Muscle of leg (tissue), 3 donors: ENCODE measurements at regions not wholly inside any gene's neighbourhood (a gene's known extent, or its start where the extent isn't known, plus 50 kb on each side); places are given as distances from the start of the nearest gene placed in this dataset.

Source experiments
- DNase-seq: peaks from one replicate; pipeline ENCODE4 v3.0.0; 2013
- H3K27ac ChIP-seq: one replicate; pipeline ENCODE4 v1.5.1; 2013; ENCODE audit warnings: mild to moderate bottlenecking, low read length, control low read depth
- H3K27me3 ChIP-seq: one replicate; pipeline ENCODE4 v1.6.1; 2013; ENCODE audit warnings: low read length; ENCODE audit not compliant: control insufficient read depth, insufficient read depth
- H3K36me3 ChIP-seq: one replicate; pipeline ENCODE4 v1.6.1; 2013; ENCODE audit warnings: low read length; ENCODE audit not compliant: control insufficient read depth, insufficient read depth
- H3K4me1 ChIP-seq: one replicate; pipeline ENCODE4 v1.6.1; 2013; ENCODE audit warnings: low read length; ENCODE audit not compliant: control insufficient read depth, insufficient read depth
- H3K4me3 ChIP-seq: one replicate; pipeline ENCODE4 v1.5.1; 2013; ENCODE audit warnings: low read length, control low read depth
- H3K9me3 ChIP-seq: replicated peaks from 2 replicates; pipeline ENCODE4 v1.6.1; 2013; ENCODE audit warnings: low read depth, low read length; ENCODE audit not compliant: control insufficient read depth
- WGBS: methylation state at CpG from one replicate; pipeline ENCODE4 v1.1.5; 2013; ENCODE audit warnings: missing lambda C conversion rate; ENCODE audit not compliant: insufficient coverage; 5-methylcytosine and 5-hydroxymethylcytosine counted together

GRCh38 chr2:111664275-111664850 is 219.6 kb downstream of the ANAPC1 start:
- no peaks in the 10 kb centered on the region for H3K36me3 ChIP-seq
- WGBS: no CpG with 5 or more reads among the region's 4 CpGs
- peak overlapping the region; percentile 78 for H3K27ac ChIP-seq
- H3K4me1 ChIP-seq: peaks cover 28% of the 10 kb centered on the region
- no peak overlapping the region for H3K4me3 ChIP-seq
- H3K9me3 ChIP-seq: peaks cover 2% of the 10 kb centered on the region
- no peak for DNase-seq
- no peaks in the 10 kb centered on the region for H3K27me3 ChIP-seq

DNA sequence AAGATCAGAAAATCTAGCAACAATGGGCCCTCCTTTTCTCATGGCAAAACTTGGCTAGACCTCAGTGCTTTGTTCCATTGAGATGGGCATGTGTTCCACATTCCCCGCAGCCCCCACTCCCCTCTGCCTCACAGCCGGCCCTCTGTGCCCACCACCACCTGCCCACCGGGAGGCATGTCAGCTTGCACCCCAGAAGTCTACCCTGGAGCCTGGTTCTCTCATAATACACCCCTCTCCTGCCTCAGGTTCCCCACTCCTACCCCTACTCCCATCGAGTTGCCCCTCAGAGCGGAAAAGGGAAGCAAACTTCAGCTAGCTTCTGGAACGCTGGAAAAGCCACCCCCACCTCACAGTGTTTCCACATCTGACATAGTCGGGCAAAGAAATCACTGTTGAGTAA is 219.0 kb downstream of the ANAPC1 start:
- 93% methylated on average over 3 of the region's 7 CpGs for WGBS
- no peak overlapping the region for H3K4me3 ChIP-seq
- DNase-seq: no peak

DNA sequence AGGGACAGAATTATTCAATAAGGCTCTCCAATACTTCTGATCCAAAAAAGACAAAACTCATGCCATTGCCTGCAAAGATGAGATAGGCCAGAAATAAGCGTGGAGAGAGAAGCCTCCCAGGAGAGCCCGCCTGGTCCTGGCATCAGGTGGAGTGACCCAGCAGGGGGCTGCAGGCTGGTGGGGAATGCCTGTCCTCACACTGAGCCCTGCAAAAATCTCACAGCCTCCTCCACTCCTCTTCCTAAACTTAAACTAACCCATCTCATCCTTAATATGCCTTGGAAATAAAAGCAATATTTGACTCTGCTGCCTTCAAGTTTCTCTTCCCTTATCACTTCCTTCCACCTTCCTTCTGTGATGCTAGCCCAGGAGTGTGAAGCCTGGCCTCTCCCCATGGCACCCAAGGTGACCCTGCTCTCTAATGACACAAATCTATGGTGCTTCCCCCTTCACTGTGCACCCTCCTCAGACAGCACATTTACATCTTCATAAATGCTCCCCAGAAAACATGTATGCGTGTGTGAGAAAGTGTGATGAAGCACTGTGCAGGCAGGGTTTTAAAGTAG is 218.4 kb downstream of the ANAPC1 start:
- no peaks in the 10 kb centered on the region for H3K27me3 ChIP-seq
- H3K9me3 ChIP-seq: peaks cover 2% of the 10 kb centered on the region
- H3K4me3 ChIP-seq: no peak overlapping the region
- no peak for DNase-seq
- WGBS: 100% methylated on average over 2 of the region's 3 CpGs
- no peaks in the 10 kb centered on the region for H3K36me3 ChIP-seq
- peaks cover 34% of the 10 kb centered on the region for H3K4me1 ChIP-seq
- H3K27ac ChIP-seq: no peak overlapping the region

More for the DNA sequence above, 219.0 kb downstream of the ANAPC1 start:
- no peak overlapping the region for H3K27ac ChIP-seq
- H3K9me3 ChIP-seq: peaks cover 2% of the 10 kb centered on the region
- H3K36me3 ChIP-seq: no peaks in the 10 kb centered on the region
- no peaks in the 10 kb centered on the region for H3K27me3 ChIP-seq
- H3K4me1 ChIP-seq: peaks cover 28% of the 10 kb centered on the region

DNA sequence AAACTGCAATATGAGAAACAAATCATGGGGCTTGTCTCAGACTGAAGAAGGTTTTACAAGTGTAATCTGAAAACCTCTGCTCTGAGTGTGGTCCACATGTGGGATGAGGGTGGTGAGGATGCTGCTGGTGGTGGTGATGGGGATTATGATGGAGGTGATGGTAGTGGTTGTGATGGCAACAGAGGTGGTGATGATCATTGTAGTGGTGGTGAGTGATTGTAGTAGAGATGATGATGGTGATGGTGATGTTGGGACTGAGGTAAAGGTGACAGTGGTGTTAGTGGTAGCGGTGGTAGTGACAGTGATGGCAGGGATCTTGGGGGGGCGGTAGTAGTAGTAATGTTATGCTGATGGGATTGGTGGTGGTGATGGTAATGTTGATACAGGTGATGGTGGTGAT is 217.8 kb downstream of the ANAPC1 start:
- WGBS: 100% methylated on average over 2 of the region's 2 CpGs
- H3K4me1 ChIP-seq: peaks cover 38% of the 10 kb centered on the region
- no peaks in the 10 kb centered on the region for H3K27me3 ChIP-seq

GRCh38 chr2:111667001-111667400 is 217.0 kb downstream of the ANAPC1 start:
- no peak overlapping the region for H3K4me3 ChIP-seq
- no peaks in the 10 kb centered on the region for H3K36me3 ChIP-seq
- 90% methylated on average over 2 of the region's 8 CpGs for WGBS
- peaks cover 2% of the 10 kb centered on the region for H3K9me3 ChIP-seq
- peaks cover 2% of the 10 kb centered on the region for H3K27me3 ChIP-seq
- peaks cover 42% of the 10 kb centered on the region for H3K4me1 ChIP-seq
- no peak for DNase-seq
- no peak overlapping the region for H3K27ac ChIP-seq

More for the DNA sequence above, 217.8 kb downstream of the ANAPC1 start:
- no peak overlapping the region for H3K4me3 ChIP-seq
- no peaks in the 10 kb centered on the region for H3K36me3 ChIP-seq
- no peak overlapping the region for H3K27ac ChIP-seq
- peaks cover 2% of the 10 kb centered on the region for H3K9me3 ChIP-seq
- DNase-seq: no peak

GRCh38 chr2:111667542-111668273 is 216.3 kb downstream of the ANAPC1 start:
- no peaks in the 10 kb centered on the region for H3K36me3 ChIP-seq
- peaks cover 2% of the 10 kb centered on the region for H3K9me3 ChIP-seq
- H3K27me3 ChIP-seq: peaks cover 2% of the 10 kb centered on the region
- H3K4me3 ChIP-seq: no peak overlapping the region
- WGBS: no CpG with 5 or more reads among the region's 3 CpGs
- peaks cover 36% of the 10 kb centered on the region for H3K4me1 ChIP-seq
- no peak overlapping the region for H3K27ac ChIP-seq
- DNase-seq: peak; percentile 81

- H3K27me3 ChIP-seq: peaks cover 2% of the 10 kb centered on the region
- no peak overlapping the region for H3K4me3 ChIP-seq
- H3K4me1 ChIP-seq: peaks cover 30% of the 10 kb centered on the region
- no peak for DNase-seq
- H3K9me3 ChIP-seq: peaks cover 2% of the 10 kb centered on the region
- 97% methylated on average over 3 of the region's 4 CpGs for WGBS
- H3K36me3 ChIP-seq: no peaks in the 10 kb centered on the region
- no peak overlapping the region for H3K27ac ChIP-seq
Observed at GRCh38 chr2:111668274-111668616, 215.7 kb downstream of the ANAPC1 start.

DNA sequence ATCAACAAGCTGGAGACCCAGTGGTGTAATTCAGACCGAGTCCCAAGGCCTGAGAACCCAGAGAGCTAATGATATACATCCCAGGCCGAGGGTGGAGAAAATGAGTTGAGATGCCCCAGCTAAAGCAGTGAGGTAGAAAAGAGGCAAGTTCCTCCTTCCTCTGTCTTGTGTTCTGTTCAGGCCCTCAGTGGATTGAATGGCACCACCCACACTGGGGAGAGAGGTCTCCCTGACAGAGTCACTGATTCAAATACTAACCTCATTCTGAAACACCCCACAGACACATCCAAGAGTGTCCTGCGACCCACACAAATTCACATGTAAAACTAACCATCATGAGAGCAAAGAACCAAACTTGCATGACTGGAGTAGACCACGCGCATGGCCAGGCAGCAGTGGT is 215.3 kb downstream of the ANAPC1 start:
- WGBS: 72% methylated on average over 5 of the region's 5 CpGs

GRCh38 chr2:111669928-111670695 is 213.9 kb downstream of the ANAPC1 start:
- Histone ChIP-seq H3K27me3 (peaks cover 2% of the 10 kb centered on the region), H3K9me3 (peaks cover 2% of the 10 kb centered on the region), H3K27ac (no peak overlapping the region), H3K4me1 (peaks cover 27% of the 10 kb centered on the region), H3K4me3 (no peak overlapping the region), H3K36me3 (no peaks in the 10 kb centered on the region)
- DNase-seq: no peak
- WGBS: 94% methylated on average over 3 of the region's 11 CpGs

More for the DNA sequence above, 215.3 kb downstream of the ANAPC1 start:
- Histone ChIP-seq H3K9me3 (peaks cover 2% of the 10 kb centered on the region), H3K36me3 (no peaks in the 10 kb centered on the region), H3K4me3 (no peak overlapping the region), H3K27me3 (peaks cover 2% of the 10 kb centered on the region), H3K27ac (no peak overlapping the region), H3K4me1 (peaks cover 28% of the 10 kb centered on the region)
- DNase-seq: no peak

GRCh38 chr2:111670776-111671175 is 213.2 kb downstream of the ANAPC1 start:
- 43% methylated on average over 1 of the region's 6 CpGs for WGBS
- peak overlapping the region; percentile 49 for H3K27ac ChIP-seq
- DNase-seq: peak; percentile 51

More at GRCh38 chr2:111670776-111671175, 213.2 kb downstream of the ANAPC1 start:
- Histone ChIP-seq H3K27me3 (peaks cover 2% of the 10 kb centered on the region), H3K4me3 (no peak overlapping the region), H3K9me3 (peaks cover 2% of the 10 kb centered on the region), H3K4me1 (peaks cover 31% of the 10 kb centered on the region), H3K36me3 (no peaks in the 10 kb centered on the region)
